NCI-H524 (cell line): ENCODE measurements at regions not wholly inside any gene's neighbourhood (a gene's known extent, or its start where the extent isn't known, plus 50 kb on each side); places are given as distances from the start of the nearest gene placed in this dataset.

Experiments
- DNase-seq, 2 experiments: peaks; one replicate each; lab custom pipeline; 2025; lab: John Stamatoyannopoulos, UW

DNA sequence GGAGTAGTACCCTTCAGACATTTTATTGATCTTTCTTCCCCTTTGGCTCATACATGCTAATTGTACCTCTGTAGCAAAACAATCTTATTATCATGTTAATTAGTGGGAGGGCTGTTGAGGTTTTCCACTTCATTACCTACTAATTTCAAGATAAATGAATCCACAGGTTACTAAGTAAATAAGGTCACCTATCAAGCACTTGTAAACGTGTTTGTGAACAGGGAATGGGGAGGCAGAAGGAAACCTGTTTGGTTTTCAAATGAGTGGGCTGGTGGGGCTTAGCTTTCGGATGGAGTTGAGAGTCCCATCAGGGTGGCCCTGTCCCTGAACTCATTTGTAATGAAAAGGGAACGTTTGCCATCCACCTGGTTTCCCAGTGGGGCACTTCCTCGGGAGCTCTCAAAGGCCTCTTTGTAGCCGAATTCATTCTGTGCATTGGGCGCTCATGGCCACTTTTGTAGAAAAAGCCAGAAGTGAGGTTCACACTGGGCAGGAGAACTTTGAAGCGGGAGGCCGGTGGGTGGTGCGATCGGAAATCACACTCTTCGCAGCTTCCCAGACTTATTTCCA, 419.8 kb upstream of the NR2F2 start:
- DNase-seq: no peak

- DNase-seq: no peak
Observed at GRCh38 chr15:95911570-95912279, 418.8 kb upstream of the NR2F2 start.

- DNase-seq: no peak
Observed at GRCh38 chr15:95912280-95912625, 418.2 kb upstream of the NR2F2 start.

DNA sequence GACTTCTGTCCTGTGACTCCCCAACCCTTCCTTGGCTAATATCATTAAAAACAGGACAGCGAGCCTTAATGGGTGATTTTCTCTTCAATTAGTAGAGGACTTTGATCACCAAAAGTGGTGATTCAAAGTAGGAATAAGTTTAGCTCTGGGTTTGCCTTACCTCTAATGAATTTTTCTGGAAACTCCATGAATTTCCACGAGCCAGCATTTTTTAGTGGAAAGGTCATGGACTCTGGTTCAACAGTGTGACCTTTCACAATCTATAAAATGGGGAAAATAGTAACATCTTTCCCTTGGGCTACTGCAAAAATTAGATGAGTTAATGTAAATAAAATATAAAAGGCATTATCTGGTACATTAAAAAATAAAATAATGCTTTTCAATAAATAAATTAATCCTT, 417.8 kb upstream of the NR2F2 start:
- no peak for DNase-seq

DNA sequence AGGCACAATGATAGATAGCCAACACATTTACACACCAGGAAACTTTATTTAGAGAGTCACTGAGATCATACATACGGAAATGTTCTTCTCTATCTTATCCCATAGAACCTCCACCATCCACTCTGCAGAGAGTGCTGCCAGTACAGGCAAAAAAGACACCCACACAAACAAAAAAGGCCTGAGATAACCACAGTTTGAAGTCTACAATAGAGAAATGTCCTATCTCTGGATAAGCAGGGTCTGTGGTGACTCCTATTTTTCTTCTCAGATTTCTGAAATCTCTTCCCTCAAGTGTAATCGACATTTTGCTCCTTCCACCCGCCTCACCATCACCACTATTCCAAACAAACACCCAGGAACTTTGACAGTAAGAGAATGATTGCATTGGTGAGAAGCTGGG, 413.9 kb upstream of the NR2F2 start:
- no peak for DNase-seq

DNA sequence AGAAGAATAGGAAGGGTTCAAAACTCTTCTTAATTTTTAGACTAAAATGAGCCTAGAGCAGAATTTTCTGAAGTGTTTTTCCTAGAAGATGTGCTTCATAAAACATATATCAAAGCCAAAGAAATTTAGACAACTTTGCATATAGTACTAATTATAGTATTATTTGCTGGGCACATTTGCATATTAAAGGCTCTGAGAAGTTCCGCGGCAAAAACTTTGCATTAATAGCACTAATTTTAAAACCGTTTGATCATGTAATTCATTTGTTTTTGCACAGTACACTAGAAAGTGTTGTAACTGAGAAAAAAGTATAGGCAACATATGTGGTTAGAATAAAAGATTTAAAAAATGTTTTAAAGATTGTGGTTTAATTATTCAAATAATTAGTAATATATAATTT, 412.0 kb upstream of the NR2F2 start:
- DNase-seq: no peak

- no peak for DNase-seq
Observed at GRCh38 chr15:95919460-95919859, 411.0 kb upstream of the NR2F2 start.

- DNase-seq: no peak
Observed at GRCh38 chr15:95921404-95921803, 409.1 kb upstream of the NR2F2 start.

DNA sequence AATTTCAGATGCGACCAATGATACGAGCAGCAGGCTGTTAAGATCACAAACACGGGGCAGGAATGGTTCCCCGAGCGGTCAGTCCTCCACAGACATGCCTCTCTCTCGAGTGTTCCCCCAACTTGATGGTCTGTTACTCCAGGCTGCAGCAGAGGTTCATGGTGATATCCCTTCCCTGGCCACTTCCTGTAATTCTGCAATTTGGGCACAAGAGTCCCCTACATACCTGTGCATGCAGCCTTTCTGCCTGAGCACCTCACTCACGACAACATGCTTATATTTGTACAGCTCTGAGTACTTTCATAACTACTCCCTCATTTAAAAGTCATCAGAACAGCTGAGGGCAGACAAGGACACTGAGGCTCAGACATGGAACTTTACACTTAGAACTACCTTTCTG, 408.1 kb upstream of the NR2F2 start:
- peak in 1 of 2 experiments; percentile 6 for DNase-seq

- DNase-seq: no peak
Observed at GRCh38 chr15:95923792-95924191, 406.7 kb upstream of the NR2F2 start.

- no peak for DNase-seq
Observed at GRCh38 chr15:95928822-95929221, 401.7 kb upstream of the NR2F2 start.

DNA sequence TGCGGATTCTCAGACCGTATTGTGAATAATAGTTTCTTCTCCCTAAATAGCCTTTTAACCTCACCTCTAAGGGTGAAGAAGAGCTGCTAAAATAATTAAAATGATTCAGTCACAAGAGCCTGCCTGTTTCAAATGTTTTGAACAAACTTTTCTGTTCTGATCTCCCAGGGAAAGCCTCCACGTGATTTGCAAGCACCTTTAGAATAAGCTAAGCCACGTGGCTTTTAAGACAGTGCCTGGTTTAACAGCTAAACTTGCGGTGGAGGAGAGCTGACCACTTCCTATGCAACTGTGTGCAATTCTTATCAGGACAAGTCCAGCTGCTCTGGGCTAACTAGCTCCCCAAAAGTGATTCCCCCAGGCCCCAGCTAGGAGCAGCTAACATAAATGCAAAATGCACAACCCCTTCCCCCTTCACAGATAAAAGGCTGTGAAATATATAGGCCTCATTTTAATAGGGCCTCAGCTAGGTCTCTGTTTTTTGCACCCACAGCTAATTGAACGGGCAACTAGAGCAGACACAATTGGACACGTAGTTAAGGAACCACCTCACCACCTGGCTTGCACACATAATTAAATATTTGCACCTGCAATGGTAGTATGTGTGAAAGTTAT, 401.2 kb upstream of the NR2F2 start:
- no peak for DNase-seq

DNA sequence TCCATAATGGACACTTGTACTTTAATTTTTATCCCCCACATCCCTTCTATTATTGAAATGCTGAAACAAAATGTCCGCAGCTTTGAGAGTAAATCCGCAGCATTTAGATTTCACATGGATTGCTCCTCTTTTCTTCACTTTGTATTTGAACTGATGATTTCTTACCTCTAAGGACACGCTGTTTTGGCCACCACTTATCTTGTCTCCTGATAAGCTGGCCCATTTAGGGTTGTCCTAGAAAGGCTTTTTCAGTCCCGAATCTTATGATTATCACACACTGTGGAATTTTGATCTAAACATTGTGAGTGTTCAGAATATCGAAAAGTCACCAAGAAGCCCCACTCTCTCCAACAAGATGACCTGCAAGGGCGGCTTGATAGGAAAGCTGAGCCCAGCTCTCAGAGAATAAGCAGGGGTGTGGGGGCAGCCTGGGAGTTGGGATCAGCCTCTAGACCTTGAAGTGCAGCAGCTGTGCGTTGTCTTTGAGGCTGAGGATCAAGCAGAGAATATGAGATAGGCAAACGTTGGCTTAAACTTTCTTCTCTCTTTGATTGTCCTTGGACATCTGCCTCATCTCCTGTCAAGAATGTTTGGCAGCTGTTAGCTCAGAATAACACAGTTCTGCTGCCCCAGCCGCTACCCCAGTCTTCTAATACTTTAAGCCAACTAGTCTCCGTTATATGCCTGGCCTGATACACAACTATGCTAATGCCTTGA, 399.7 kb upstream of the NR2F2 start:
- DNase-seq: peak; percentile 91 to 99

DNA sequence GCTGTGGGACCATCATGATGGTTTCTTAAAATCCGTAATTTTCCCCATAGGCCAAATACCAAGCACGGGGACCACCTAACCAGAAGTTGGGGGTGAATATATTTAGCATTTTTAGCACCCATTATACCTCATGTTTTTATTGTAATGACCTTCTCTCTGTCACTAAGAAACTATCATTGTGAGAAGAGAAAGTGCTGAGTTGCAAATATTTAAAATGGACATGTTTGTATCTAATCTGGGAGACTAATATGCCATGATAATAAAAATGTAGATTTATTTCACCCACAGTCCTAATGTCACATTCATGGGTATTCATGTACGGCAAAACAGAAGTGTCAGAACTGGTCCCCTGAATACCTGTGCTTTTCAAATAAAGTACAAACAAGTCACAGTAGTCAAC, 398.9 kb upstream of the NR2F2 start:
- no peak for DNase-seq

DNA sequence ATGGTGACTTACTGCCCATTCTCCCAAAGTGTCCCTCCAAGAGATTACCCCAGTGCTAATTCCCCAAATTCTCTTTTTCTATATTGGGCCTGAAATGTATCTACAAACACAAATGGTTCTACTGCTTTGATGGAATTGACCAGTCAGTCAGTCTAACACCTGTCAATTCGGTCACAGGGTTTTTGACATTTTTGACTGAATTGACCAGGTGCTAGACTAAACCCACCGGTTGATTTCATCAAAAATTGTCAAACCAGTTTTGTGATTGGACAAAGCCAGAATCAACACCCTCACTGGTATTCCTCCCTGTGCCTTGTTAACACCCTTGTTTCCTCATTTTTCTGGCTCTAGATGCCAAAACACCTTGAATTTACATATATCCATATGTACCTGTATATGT, 398.4 kb upstream of the NR2F2 start:
- DNase-seq: no peak

- DNase-seq: no peak
Observed at GRCh38 chr15:95932676-95933075, 397.8 kb upstream of the NR2F2 start.

DNA sequence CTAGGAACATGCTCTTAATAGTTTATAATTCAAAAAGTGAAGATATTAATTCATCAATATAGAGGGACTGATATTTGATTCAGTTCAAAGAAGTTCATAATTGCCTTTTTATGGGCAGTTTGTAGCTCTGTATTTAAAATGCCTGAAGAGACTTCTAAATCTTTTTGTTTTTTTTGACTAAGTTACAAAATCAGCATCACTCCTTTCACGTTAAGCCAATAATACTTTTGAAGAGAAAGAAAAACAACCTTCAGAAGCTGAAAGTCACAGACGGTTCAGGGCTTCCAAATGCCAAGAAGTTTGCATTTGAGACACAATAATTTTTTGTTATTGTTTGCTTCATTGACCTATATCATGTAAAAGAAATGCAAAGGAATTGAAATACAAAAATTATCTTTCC, 394.6 kb upstream of the NR2F2 start:
- no peak for DNase-seq

DNA sequence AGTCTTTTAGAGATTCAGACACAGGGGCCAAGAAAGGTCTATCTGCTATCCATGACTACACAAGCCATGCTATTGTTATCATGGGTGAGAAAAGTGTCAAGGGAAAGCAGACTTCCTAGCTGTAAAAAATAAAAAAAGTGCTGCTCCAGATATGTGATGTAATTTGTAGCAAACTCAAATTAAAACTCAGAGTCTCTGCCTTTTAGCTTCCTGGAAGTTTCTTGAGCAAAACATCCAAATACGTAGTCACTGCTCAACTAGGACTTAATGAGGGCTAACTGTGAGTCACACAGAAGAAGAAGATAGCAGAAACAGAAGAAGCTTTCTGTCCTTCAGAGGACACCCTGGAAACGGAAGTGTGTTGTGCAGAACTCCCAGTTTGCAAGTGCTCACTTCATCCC, 393.4 kb upstream of the NR2F2 start:
- no peak for DNase-seq

GRCh38 chr15:95940431-95940985, 390.0 kb upstream of the NR2F2 start:
- DNase-seq: no peak

- peak; percentile 14 to 36 for DNase-seq
Observed at GRCh38 chr15:95944193-95944592, 386.3 kb upstream of the NR2F2 start.

DNA sequence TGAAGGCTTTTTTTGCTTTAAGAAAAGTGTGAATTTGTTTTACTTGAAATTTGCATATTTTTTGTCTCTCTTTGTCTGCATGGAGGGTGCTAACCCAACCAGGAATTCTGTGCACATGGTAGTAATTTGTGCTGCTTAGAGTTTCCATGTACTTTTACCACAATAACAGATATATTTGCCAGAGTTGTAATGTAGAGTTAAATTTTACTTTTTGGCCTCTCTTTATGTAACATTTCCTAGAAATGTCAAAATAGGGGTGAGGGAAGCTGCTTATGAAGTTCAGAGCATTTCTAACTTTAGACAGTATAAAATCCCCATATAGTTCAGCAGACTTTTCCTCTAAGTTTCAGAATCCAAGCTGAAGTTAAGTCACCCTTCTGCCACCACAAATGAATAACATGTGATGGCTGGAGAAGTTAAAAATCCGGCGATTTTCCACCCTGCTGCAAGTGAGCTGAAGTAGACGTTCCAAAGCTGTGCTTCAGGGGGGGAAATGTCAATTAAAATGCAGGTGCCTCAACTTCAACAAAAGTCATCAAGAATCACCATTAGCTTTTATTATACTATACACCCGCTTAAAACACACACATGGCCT, 385.7 kb upstream of the NR2F2 start:
- no peak for DNase-seq

GRCh38 chr15:95946241-95946640, 384.3 kb upstream of the NR2F2 start:
- no peak for DNase-seq
